Natural killer cell treated with Interleukin-12 subunit alpha and Interleukin-12 subunit beta and Interleukin-15 and Interleukin-18, amount 100 ng/mL, for 72 hours (primary cell): ENCODE measurements at regions not wholly inside any gene's neighbourhood (a gene's known extent, or its start where the extent isn't known, plus 50 kb on each side); places are given as distances from the start of the nearest gene placed in this dataset.

Source experiments
- ATAC-seq, 2 donors: fragments of 150-1000 bp; cut with Tn5 transposase in 1 of 2; sonication (Bioruptor Pico), chemical (Tn5 transposase) in 1 of 2; 2 replicates each; pipeline ENCODE4 v1.10.0; 2021
- DNase-seq: peaks from one replicate; pipeline ENCODE4 v3.0.0; 2022; ENCODE audit warnings: low spot score
- H3K27ac Mint-ChIP-seq, 2 donors: 1 replicate in 1 of 2; 2 replicates in 1 of 2; pipeline ENCODE4 v1.8.0; 2022; ENCODE audit warnings: mixed read lengths in 2 of 2, mild to moderate bottlenecking in 1 of 2, moderate library complexity in 1 of 2
- H3K27me3 Mint-ChIP-seq, 2 donors: 1 replicate in 1 of 2; 2 replicates in 1 of 2; pipeline ENCODE4 v1.8.0; 2022; ENCODE audit warnings: mixed read lengths in 2 of 2
- H3K36me3 Mint-ChIP-seq: one replicate; pipeline ENCODE4 v1.8.0; 2022; ENCODE audit warnings: mixed read lengths
- H3K4me1 Mint-ChIP-seq, 2 donors: 1 replicate in 1 of 2; 2 replicates in 1 of 2; pipeline ENCODE4 v1.8.0; 2022; ENCODE audit warnings: low read depth in 2 of 2, mixed read lengths in 2 of 2, mild to moderate bottlenecking in 1 of 2
- H3K4me3 Mint-ChIP-seq: one replicate; pipeline ENCODE4 v1.8.0; 2022; ENCODE audit warnings: mixed read lengths
- H3K9me3 Mint-ChIP-seq: 2 replicates; pipeline ENCODE4 v1.8.0; 2022; ENCODE audit warnings: mixed read lengths

- no peak overlapping the region for H3K27ac Mint-ChIP-seq
- peaks cover 0 to 2% of the 10 kb centered on the region in 2 donors for H3K4me1 Mint-ChIP-seq
- no peak for ATAC-seq
- no peak overlapping the region for H3K4me3 Mint-ChIP-seq
- no peaks in the 10 kb centered on the region for H3K36me3 Mint-ChIP-seq
- H3K27me3 Mint-ChIP-seq, result peaks cover 0 to 6% of the 10 kb centered on the region in 2 donors
- DNase-seq, result no peak
- no peaks in the 10 kb centered on the region for H3K9me3 Mint-ChIP-seq
Observed at GRCh38 chr4:185994750-185995149, 74.2 kb upstream of the TLR3 start.

GRCh38 chr4:185995665-185996064 is 73.3 kb upstream of the TLR3 start:
- ATAC-seq, result no peak
- DNase-seq, result no peak
- Mint-ChIP-seq H3K27me3 (peaks cover 0 to 6% of the 10 kb centered on the region in 2 donors), H3K27ac (no peak overlapping the region), H3K4me1 (peaks cover 0 to 2% of the 10 kb centered on the region in 2 donors), H3K4me3 (no peak overlapping the region), H3K36me3 (no peaks in the 10 kb centered on the region), H3K9me3 (no peaks in the 10 kb centered on the region)

GRCh38 chr4:185997296-185997695 is 71.7 kb upstream of the TLR3 start:
- ATAC-seq, result no peak
- Mint-ChIP-seq H3K9me3 (no peaks in the 10 kb centered on the region), H3K4me1 (no peaks in the 10 kb centered on the region), H3K27me3 (peaks cover 4 to 8% of the 10 kb centered on the region in 2 donors), H3K4me3 (no peak overlapping the region), H3K36me3 (no peaks in the 10 kb centered on the region), H3K27ac (no peak overlapping the region)
- DNase-seq, result no peak

GRCh38 chr4:185998791-185999190 is 70.2 kb upstream of the TLR3 start:
- no peak for ATAC-seq
- Mint-ChIP-seq H3K27me3 (peaks cover 6 to 9% of the 10 kb centered on the region in 2 donors), H3K4me1 (no peaks in the 10 kb centered on the region), H3K27ac (no peak overlapping the region), H3K4me3 (no peak overlapping the region), H3K36me3 (no peaks in the 10 kb centered on the region), H3K9me3 (no peaks in the 10 kb centered on the region)
- DNase-seq, result no peak

GRCh38 chr4:185999207-185999606 is 69.7 kb upstream of the TLR3 start:
- Mint-ChIP-seq H3K36me3 (no peaks in the 10 kb centered on the region), H3K4me3 (no peak overlapping the region), H3K27me3 (peaks cover 4 to 10% of the 10 kb centered on the region in 2 donors), H3K9me3 (no peaks in the 10 kb centered on the region), H3K4me1 (no peaks in the 10 kb centered on the region), H3K27ac (no peak overlapping the region)
- ATAC-seq (no peak), DNase-seq (no peak)

GRCh38 chr4:186002853-186003252 is 66.1 kb upstream of the TLR3 start:
- Mint-ChIP-seq H3K4me1 (peaks cover under 1 to 7% of the 10 kb centered on the region in 2 donors), H3K4me3 (no peak overlapping the region), H3K9me3 (no peaks in the 10 kb centered on the region), H3K36me3 (no peaks in the 10 kb centered on the region), H3K27ac (no peak overlapping the region), H3K27me3 (peaks cover 6 to 31% of the 10 kb centered on the region in 2 donors)
- ATAC-seq (no peak), DNase-seq (no peak)

GRCh38 chr4:186003746-186004145 is 65.2 kb upstream of the TLR3 start:
- no peaks in the 10 kb centered on the region for H3K9me3 Mint-ChIP-seq
- ATAC-seq (no peak), DNase-seq (no peak)
- peaks cover 7 to 12% of the 10 kb centered on the region in 2 donors for H3K4me1 Mint-ChIP-seq
- no peaks in the 10 kb centered on the region for H3K36me3 Mint-ChIP-seq
- no peak overlapping the region for H3K4me3 Mint-ChIP-seq
- H3K27me3 Mint-ChIP-seq, result peaks cover 8 to 33% of the 10 kb centered on the region in 2 donors
- H3K27ac Mint-ChIP-seq, result no peak overlapping the region

GRCh38 chr4:186008057-186008456 is 60.9 kb upstream of the TLR3 start:
- no peaks in the 10 kb centered on the region for H3K9me3 Mint-ChIP-seq
- no peak for DNase-seq
- no peak for ATAC-seq

GRCh38 chr4:186009976-186010375 is 59.0 kb upstream of the TLR3 start:
- Mint-ChIP-seq H3K9me3 (no peaks in the 10 kb centered on the region), H3K4me1 (peaks cover 10 to 12% of the 10 kb centered on the region in 2 donors), H3K27me3 (peaks cover 19 to 34% of the 10 kb centered on the region in 2 donors), H3K36me3 (no peaks in the 10 kb centered on the region), H3K27ac (no peak overlapping the region), H3K4me3 (no peak overlapping the region)
- ATAC-seq, result no peak
- no peak for DNase-seq

More at GRCh38 chr4:186008057-186008456, 60.9 kb upstream of the TLR3 start:
- H3K27ac Mint-ChIP-seq, result no peak overlapping the region
- peaks cover 10 to 12% of the 10 kb centered on the region in 2 donors for H3K4me1 Mint-ChIP-seq
- no peaks in the 10 kb centered on the region for H3K36me3 Mint-ChIP-seq
- no peak overlapping the region for H3K4me3 Mint-ChIP-seq
- H3K27me3 Mint-ChIP-seq, result peaks cover 16 to 34% of the 10 kb centered on the region in 2 donors

GRCh38 chr4:186010821-186011220 is 58.1 kb upstream of the TLR3 start:
- peaks cover 24 to 39% of the 10 kb centered on the region in 2 donors for H3K27me3 Mint-ChIP-seq
- no peak overlapping the region for H3K4me3 Mint-ChIP-seq
- no peak overlapping the region for H3K27ac Mint-ChIP-seq
- ATAC-seq, result no peak
- peaks cover 10 to 12% of the 10 kb centered on the region in 2 donors for H3K4me1 Mint-ChIP-seq
- DNase-seq, result no peak
- no peaks in the 10 kb centered on the region for H3K36me3 Mint-ChIP-seq
- H3K9me3 Mint-ChIP-seq, result no peaks in the 10 kb centered on the region

- Mint-ChIP-seq H3K4me3 (no peak overlapping the region), H3K27ac (no peak overlapping the region), H3K4me1 (peaks cover 10 to 12% of the 10 kb centered on the region in 2 donors), H3K9me3 (no peaks in the 10 kb centered on the region), H3K36me3 (no peaks in the 10 kb centered on the region), H3K27me3 (peaks cover 22 to 28% of the 10 kb centered on the region in 2 donors)
- DNase-seq (no peak), ATAC-seq (no peak)
Observed at GRCh38 chr4:186012071-186012470, 56.9 kb upstream of the TLR3 start.

GRCh38 chr4:186013419-186014186 is 55.4 kb upstream of the TLR3 start:
- DNase-seq, result no peak
- no peak for ATAC-seq
- no peaks in the 10 kb centered on the region for H3K9me3 Mint-ChIP-seq
- no peak overlapping the region for H3K27ac Mint-ChIP-seq
- peaks cover 21 to 29% of the 10 kb centered on the region in 2 donors for H3K27me3 Mint-ChIP-seq
- no peak overlapping the region for H3K4me3 Mint-ChIP-seq
- H3K4me1 Mint-ChIP-seq, result peaks cover 0 to 4% of the 10 kb centered on the region in 2 donors
- H3K36me3 Mint-ChIP-seq, result no peaks in the 10 kb centered on the region

- Mint-ChIP-seq H3K4me3 (no peak overlapping the region), H3K27ac (no peak overlapping the region), H3K4me1 (no peaks in the 10 kb centered on the region), H3K27me3 (peaks cover 16 to 27% of the 10 kb centered on the region in 2 donors), H3K36me3 (no peaks in the 10 kb centered on the region), H3K9me3 (no peaks in the 10 kb centered on the region)
- DNase-seq (no peak), ATAC-seq (no peak)
Observed at GRCh38 chr4:186015212-186015817, 53.6 kb upstream of the TLR3 start.

- DNase-seq, result no peak
Observed at GRCh38 chr4:186016796-186017195, 52.2 kb upstream of the TLR3 start.

More at GRCh38 chr4:186016796-186017195, 52.2 kb upstream of the TLR3 start:
- no peaks in the 10 kb centered on the region for H3K9me3 Mint-ChIP-seq
- no peaks in the 10 kb centered on the region for H3K4me1 Mint-ChIP-seq
- peaks cover 20 to 37% of the 10 kb centered on the region in 2 donors for H3K27me3 Mint-ChIP-seq
- H3K4me3 Mint-ChIP-seq, result no peak overlapping the region
- H3K27ac Mint-ChIP-seq, result no peak overlapping the region
- H3K36me3 Mint-ChIP-seq, result no peaks in the 10 kb centered on the region
- ATAC-seq, result no peak
